Uterus (tissue), 2 donors: ENCODE measurements at regions not wholly inside any gene's neighbourhood (a gene's known extent, or its start where the extent isn't known, plus 50 kb on each side); places are given as distances from the start of the nearest gene placed in this dataset.

ENCODE experiments used
- CTCF ChIP-seq, 4 experiments: fragments of 200-600 bp in 2 of 4; fragments of 450-650 bp in 2 of 4; sonication (generic) in 2 of 4; IDR thresholded peaks; one replicate each; pipeline ENCODE4 v1.5.1; 2016 to 2019; ENCODE audit warnings: antibody characterized with exemption in 4 of 4, mild to moderate bottlenecking in 2 of 4, moderate library complexity in 1 of 4
- POLR2A ChIP-seq, 2 donors: fragments of 450-650 bp; IDR thresholded peaks; one replicate each; pipeline ENCODE4 v1.6.1; 2016; ENCODE audit warnings: antibody characterized with exemption in 2 of 2, mild to moderate bottlenecking in 1 of 2, moderate library complexity in 1 of 2

- no peak for TF ChIP-seq POLR2A (IDR thresholded peaks at IDR 0.05)
- peak in 1 of 4 experiments; percentile 13 for TF ChIP-seq CTCF (IDR thresholded peaks at IDR 0.05)
These were observed 194.4 kb upstream of the PGR start for GRCh38 chr11:101323997-101324396.
